ENCODE measurements at regions not wholly inside any gene's neighbourhood (a gene's known extent, or its start where the extent isn't known, plus 50 kb on each side); places are given as distances from the start of the nearest gene placed in this dataset.

DNA sequence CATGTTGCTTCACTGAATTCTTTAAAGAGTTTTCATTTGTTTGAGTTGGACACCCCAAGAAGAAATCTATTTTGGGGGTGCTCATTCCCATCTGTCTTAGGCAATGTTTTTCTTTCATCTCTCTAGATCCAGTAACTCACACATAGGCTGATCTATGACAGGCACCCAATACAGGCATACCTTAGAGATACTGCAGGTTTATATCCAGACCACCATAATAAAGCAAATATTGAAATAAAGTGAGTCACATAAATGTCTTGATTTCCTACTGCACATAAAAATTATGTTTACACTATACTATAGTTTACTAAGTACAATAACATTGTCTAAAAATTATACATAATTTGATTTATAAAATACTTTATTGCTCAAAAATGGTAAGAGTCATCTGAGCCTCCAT, 364.5 kb downstream of the MTRR start:
- TF ChIP-seq, protein P1, sequence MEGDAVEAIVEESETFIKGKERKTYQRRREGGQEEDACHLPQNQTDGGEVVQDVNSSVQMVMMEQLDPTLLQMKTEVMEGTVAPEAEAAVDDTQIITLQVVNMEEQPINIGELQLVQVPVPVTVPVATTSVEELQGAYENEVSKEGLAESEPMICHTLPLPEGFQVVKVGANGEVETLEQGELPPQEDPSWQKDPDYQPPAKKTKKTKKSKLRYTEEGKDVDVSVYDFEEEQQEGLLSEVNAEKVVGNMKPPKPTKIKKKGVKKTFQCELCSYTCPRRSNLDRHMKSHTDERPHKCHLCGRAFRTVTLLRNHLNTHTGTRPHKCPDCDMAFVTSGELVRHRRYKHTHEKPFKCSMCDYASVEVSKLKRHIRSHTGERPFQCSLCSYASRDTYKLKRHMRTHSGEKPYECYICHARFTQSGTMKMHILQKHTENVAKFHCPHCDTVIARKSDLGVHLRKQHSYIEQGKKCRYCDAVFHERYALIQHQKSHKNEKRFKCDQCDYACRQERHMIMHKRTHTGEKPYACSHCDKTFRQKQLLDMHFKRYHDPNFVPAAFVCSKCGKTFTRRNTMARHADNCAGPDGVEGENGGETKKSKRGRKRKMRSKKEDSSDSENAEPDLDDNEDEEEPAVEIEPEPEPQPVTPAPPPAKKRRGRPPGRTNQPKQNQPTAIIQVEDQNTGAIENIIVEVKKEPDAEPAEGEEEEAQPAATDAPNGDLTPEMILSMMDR (IDR thresholded peaks at IDR 0.05; ENCODE audit: low read depth, low read length): no peak
- TF ChIP-seq MYC (IDR thresholded peaks at IDR 0.05; ENCODE audit: low read depth, low read length): no peak
- TF ChIP-seq, protein P2, sequence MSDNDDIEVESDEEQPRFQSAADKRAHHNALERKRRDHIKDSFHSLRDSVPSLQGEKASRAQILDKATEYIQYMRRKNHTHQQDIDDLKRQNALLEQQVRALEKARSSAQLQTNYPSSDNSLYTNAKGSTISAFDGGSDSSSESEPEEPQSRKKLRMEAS (IDR thresholded peaks at IDR 0.05; ENCODE audit: low read depth, low read length): no peak
- no peak for TF ChIP-seq POLR2A (IDR thresholded peaks at IDR 0.05; ENCODE audit: extremely low read depth, insufficient read length)
- no peak for DNase-seq (ENCODE audit: low read depth)
- H3K4me3 ChIP-seq (ENCODE audit: low read depth, low read length): no peak overlapping the region

DNA sequence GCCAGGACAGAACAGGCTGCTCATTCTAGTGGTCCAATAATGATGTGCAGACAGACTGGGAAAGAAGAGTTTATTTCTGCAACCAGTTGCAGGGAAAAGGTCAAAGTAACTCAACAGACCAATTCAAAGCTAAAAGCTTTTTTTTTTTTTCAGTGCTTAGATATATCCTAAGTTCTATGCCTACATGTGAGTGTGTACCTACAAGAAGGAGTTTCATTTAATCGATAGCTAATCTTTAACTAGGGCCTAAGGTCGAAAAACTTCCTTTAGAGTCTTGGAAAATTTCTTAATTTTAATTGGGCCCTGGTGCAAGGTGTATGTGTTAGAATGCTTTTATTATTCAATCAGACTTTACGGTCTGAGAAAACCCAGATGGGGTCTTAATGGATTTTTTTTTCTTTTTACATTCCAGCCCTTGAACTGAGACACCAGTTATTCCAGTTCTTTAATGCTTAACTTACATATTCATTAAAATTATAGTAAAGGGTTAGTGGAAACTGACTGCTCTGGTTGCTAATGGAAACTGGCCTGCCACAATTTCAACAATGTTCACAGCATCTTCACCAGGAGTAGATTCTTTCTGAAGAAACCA, 365.3 kb downstream of the MTRR start:
- no peak overlapping the region for H3K4me3 ChIP-seq (ENCODE audit: low read depth, low read length)
- TF ChIP-seq POLR2A (IDR thresholded peaks at IDR 0.05; ENCODE audit: extremely low read depth, insufficient read length) (no peak), MYC (IDR thresholded peaks at IDR 0.05; ENCODE audit: low read depth, low read length) (no peak)
- TF ChIP-seq, protein P2 (IDR thresholded peaks at IDR 0.05; ENCODE audit: low read depth, low read length): no peak
- TF ChIP-seq, protein P1 (IDR thresholded peaks at IDR 0.05; ENCODE audit: low read depth, low read length): no peak
- no peak for DNase-seq (ENCODE audit: low read depth)

DNA sequence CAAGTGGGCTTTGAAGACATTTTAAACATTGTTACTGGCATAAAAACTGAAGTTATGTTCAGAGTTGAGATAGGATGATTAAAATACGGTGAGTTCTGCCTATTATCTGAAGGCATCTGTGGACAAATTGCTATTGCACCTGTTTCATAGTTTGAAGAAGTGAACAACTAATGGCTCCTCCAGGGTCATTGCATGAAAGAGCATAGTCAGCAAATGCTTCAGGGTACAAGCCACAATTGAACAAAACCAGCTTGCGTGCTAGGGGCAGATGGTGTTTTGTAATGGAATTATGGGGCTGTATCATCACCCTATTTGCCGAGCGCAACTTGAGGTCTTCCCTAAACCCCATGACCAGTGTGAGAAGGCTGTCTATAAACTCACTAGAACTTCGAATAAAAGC, 369.1 kb downstream of the MTRR start:
- H3K4me3 ChIP-seq (ENCODE audit: low read depth, low read length): no peak overlapping the region
- DNase-seq (ENCODE audit: low read depth): no peak
- TF ChIP-seq, protein P2 (IDR thresholded peaks at IDR 0.05; ENCODE audit: low read depth, low read length): no peak
- TF ChIP-seq POLR2A (IDR thresholded peaks at IDR 0.05; ENCODE audit: extremely low read depth, insufficient read length) (no peak), MYC (IDR thresholded peaks at IDR 0.05; ENCODE audit: low read depth, low read length) (no peak)
- TF ChIP-seq, protein P1 (IDR thresholded peaks at IDR 0.05; ENCODE audit: low read depth, low read length): no peak

DNA sequence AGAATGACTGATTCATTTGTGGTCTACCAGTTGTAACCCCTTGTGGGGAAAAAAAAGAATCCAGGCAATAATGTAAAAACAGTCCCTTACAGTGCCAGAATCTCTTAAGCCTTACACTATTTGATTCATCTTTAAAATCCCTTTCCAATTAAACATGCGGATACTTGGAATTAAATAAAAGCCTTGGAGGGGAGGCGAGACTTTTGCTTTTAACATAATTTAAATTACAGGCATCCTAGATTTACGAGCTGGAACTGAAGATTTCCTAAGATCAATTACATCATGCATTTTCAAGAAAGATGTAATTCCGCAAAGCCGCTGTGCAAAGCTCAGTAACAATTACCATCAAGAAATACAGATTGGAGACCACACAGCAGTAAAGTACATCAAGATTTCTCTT, 370.2 kb downstream of the MTRR start:
- H3K4me3 ChIP-seq (ENCODE audit: low read depth, low read length): no peak overlapping the region
- DNase-seq (ENCODE audit: low read depth): no peak
- TF ChIP-seq, protein P2 (IDR thresholded peaks at IDR 0.05; ENCODE audit: low read depth, low read length): no peak
- TF ChIP-seq, protein P1 (IDR thresholded peaks at IDR 0.05; ENCODE audit: low read depth, low read length): no peak
- TF ChIP-seq POLR2A (IDR thresholded peaks at IDR 0.05; ENCODE audit: extremely low read depth, insufficient read length) (no peak), MYC (IDR thresholded peaks at IDR 0.05; ENCODE audit: low read depth, low read length) (no peak)

DNA sequence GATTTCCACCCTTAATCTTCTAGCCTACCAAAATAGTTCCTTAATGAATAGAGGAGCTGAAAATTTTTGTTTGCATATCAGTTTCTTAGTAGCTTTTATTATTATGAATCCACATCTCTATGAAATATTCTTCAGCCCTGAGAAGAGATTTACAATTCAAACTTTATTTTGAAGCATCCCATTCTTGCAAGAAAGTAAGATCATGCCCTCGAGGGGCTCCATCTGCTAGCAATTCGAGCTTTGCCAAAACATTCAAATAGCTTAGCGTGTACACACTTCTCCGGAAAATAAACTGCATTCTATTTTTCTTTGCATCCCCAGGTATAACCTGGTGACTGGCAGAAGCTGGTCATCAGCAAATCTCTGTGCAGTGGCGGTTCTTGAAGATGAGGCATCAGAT, 370.7 kb downstream of the MTRR start:
- no peak for DNase-seq (ENCODE audit: low read depth)
- TF ChIP-seq, protein P1 (IDR thresholded peaks at IDR 0.05; ENCODE audit: low read depth, low read length): no peak
- TF ChIP-seq MYC (IDR thresholded peaks at IDR 0.05; ENCODE audit: low read depth, low read length): no peak
- TF ChIP-seq, protein P2 (IDR thresholded peaks at IDR 0.05; ENCODE audit: low read depth, low read length): no peak
- no peak overlapping the region for H3K4me3 ChIP-seq (ENCODE audit: low read depth, low read length)
